Activated naive CD4-positive, alpha-beta T cell treated with anti-CD3 and anti-CD28 coated beads, Interleukin-2, amount 50 U/mL, for 24 hours (primary cell): ENCODE measurements at regions not wholly inside any gene's neighbourhood (a gene's known extent, or its start where the extent isn't known, plus 50 kb on each side); places are given as distances from the start of the nearest gene placed in this dataset.

Experiments used
- H3K27ac Mint-ChIP-seq: one replicate; pipeline ENCODE4 v1.8.0; 2021; ENCODE audit warnings: mild to moderate bottlenecking, mixed read lengths
- H3K27me3 Mint-ChIP-seq: one replicate; pipeline ENCODE4 v1.8.0; 2021; ENCODE audit warnings: mixed read lengths
- H3K36me3 Mint-ChIP-seq: one replicate; pipeline ENCODE4 v1.8.0; 2021; ENCODE audit warnings: mixed read lengths
- H3K4me1 Mint-ChIP-seq: one replicate; pipeline ENCODE4 v1.8.0; 2021; ENCODE audit warnings: mixed read lengths
- H3K4me3 Mint-ChIP-seq: one replicate; pipeline ENCODE4 v1.8.0; 2021; ENCODE audit warnings: mild to moderate bottlenecking, mixed read lengths
- H3K9me3 Mint-ChIP-seq: one replicate; pipeline ENCODE4 v1.8.0; 2021; ENCODE audit warnings: mixed read lengths

DNA sequence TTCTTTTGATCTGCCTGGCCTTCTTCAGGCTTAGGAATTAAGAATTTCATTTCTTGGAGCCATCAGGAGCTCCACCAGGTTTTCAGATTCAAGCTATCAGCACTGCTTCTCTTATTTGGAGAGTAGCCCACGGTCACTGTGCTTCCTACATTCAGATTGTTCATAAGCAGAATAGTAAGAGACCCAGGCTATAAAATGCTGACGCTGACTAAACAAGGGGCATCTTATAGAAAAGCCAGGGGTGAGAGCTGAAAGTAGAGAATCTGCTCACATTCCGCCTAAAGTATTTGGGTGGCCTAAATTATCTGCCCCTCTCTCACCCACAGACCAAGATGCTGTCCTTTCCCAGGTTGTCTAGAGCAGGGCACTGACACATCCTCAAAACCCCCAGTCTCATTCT, 120.3 kb upstream of the SULT1C3 start:
- H3K27ac Mint-ChIP-seq, result no peak overlapping the region
- no peak overlapping the region for H3K4me3 Mint-ChIP-seq
- H3K9me3 Mint-ChIP-seq, result no peaks in the 10 kb centered on the region
- peaks cover 2% of the 10 kb centered on the region for H3K27me3 Mint-ChIP-seq
- H3K4me1 Mint-ChIP-seq, result no peaks in the 10 kb centered on the region
- H3K36me3 Mint-ChIP-seq, result no peaks in the 10 kb centered on the region

DNA sequence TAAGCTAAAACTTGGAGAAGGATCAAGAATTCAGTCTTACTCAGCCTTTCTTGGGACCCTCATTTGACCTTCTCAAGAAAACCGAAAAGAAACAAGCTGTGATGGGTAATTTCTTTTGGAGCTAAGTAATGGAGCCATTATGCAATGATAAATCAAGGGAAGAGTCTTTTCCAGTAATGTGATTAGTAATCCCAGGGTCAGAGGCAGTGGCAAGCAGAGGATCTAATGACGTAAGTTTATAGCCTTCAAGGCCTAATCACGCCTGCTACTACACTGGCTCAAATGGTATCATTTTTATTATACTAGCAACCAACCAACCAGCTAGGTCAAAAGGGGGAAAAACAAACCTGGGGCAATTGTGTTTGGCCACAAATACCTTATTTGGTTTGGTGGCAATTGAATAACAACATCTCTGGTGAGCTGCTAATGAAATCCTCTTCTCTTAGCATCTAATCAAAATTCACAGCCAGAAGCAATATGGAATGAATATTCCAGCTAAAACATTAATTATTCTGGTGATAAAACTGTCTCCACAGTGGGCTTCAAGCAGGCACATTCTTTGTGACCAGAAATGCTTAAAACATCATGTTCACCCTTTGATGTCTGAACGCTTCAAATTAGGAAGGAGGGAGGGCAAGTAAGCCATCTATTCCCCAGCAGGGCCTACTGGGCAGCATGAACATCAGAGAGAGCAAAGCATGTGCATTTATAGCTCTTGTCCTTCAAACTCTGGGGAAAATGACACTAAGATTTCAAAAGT, 114.9 kb upstream of the SULT1C3 start:
- no peaks in the 10 kb centered on the region for H3K36me3 Mint-ChIP-seq
- no peak overlapping the region for H3K4me3 Mint-ChIP-seq
- no peak overlapping the region for H3K27ac Mint-ChIP-seq
- H3K27me3 Mint-ChIP-seq, result no peaks in the 10 kb centered on the region
- H3K9me3 Mint-ChIP-seq, result no peaks in the 10 kb centered on the region
- H3K4me1 Mint-ChIP-seq, result no peaks in the 10 kb centered on the region

DNA sequence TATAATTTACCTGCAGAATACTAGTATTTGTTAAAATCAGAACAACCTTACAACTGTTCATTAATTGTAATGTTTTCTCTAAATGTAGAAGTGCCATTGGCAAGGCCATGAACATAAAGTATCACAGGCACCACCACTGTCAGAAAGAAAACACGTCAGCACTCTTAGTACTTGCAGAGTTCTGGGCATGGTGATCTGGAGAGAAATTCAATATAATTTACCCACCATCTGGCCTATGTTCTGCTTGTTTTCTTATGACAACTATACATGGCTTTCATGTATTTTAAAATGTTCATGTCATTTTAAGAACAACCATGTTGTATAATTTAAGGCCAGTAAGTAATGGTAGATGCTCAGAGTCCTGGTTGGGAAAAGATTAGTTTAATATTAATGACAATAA, 114.2 kb upstream of the SULT1C3 start:
- no peaks in the 10 kb centered on the region for H3K27me3 Mint-ChIP-seq
- no peaks in the 10 kb centered on the region for H3K4me1 Mint-ChIP-seq
- no peak overlapping the region for H3K4me3 Mint-ChIP-seq
- H3K36me3 Mint-ChIP-seq, result no peaks in the 10 kb centered on the region
- H3K9me3 Mint-ChIP-seq, result no peaks in the 10 kb centered on the region
- no peak overlapping the region for H3K27ac Mint-ChIP-seq

DNA sequence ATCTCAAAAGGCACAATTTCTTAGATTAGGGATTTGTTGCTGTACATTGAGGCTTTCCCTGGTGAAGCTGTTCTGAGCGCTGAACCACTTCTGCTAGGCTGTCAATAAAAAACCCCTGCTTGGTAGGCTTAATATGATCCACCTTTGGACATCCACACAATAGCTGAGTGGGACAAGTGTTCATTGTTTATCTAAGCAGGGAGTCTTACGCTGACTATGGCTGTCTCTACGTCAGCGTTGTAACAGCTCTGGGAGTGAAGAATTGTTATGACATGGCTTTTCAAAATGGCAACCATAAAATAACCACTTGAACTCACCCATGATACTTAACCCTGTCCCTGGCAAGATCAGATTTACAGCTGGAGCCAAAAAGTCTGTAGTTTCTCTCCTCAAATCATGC, 111.5 kb upstream of the SULT1C3 start:
- H3K4me3 Mint-ChIP-seq, result no peak overlapping the region
- H3K9me3 Mint-ChIP-seq, result no peaks in the 10 kb centered on the region
- H3K27ac Mint-ChIP-seq, result no peak overlapping the region
- H3K4me1 Mint-ChIP-seq, result no peaks in the 10 kb centered on the region
- H3K27me3 Mint-ChIP-seq, result no peaks in the 10 kb centered on the region
- H3K36me3 Mint-ChIP-seq, result no peaks in the 10 kb centered on the region

DNA sequence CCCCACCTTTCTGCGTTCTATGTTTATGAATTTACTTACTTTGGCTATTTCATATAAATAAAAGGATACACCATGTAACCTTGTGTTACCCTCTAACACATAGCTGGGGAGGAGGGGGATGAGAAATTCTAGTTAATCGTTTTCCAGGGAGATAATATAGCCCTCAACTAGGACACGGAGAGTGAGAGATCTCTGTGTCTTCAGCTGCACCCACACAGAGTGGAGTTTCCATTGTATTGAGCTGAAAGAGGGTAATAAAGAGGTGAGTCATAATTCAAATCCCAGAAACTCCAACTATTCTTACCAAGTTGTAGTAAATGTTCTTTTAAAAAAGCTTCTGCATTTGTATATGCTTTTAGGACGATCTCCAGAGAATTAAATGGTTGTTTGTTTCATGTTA, 110.1 kb upstream of the SULT1C3 start:
- Mint-ChIP-seq H3K4me1 (no peaks in the 10 kb centered on the region), H3K9me3 (no peaks in the 10 kb centered on the region), H3K36me3 (no peaks in the 10 kb centered on the region), H3K4me3 (no peak overlapping the region), H3K27ac (no peak overlapping the region), H3K27me3 (no peaks in the 10 kb centered on the region)

DNA sequence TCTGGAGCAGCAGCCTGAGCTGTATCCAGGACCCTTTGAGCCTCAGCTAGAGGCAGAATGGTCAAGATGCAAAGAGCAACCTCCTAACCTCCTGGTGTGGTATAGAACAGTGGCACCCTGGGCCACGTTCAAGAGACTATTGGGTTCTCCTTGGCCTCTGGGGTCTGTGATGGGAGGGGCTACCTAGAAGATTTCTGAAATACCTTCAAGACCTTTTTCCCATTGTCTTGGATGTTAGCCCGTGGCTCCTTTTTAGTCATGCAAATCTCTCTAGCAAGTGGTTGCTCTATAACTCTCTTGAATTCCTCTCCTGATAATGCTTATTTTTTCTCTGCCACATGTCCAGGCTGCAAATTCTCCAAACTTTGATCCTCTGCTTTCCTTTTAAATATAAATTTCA, 106.3 kb upstream of the SULT1C3 start:
- H3K4me3 Mint-ChIP-seq, result no peak overlapping the region
- no peaks in the 10 kb centered on the region for H3K36me3 Mint-ChIP-seq
- H3K4me1 Mint-ChIP-seq, result no peaks in the 10 kb centered on the region
- H3K27ac Mint-ChIP-seq, result no peak overlapping the region
- H3K9me3 Mint-ChIP-seq, result peaks cover 5% of the 10 kb centered on the region
- peaks cover 2% of the 10 kb centered on the region for H3K27me3 Mint-ChIP-seq

DNA sequence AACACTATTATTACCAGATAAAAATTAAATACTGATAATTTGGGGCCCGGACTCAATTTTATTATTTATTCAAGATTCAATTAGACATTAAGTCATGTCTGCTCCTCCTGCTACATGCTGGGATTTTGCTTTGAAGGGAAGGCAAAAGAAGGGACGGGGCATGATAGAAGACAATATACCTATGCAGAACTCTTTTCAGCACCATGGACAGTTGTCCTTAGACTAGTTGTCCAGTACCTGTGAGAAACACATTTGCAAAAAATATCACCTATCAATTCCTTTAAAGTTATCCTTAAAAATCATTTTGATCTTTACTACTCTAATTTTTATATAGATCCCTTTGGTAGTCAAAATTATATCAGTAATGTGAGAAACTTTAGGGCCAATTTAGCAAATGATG, 100.2 kb upstream of the SULT1C3 start:
- no peak overlapping the region for H3K4me3 Mint-ChIP-seq
- H3K9me3 Mint-ChIP-seq, result peaks cover 5% of the 10 kb centered on the region
- no peak overlapping the region for H3K27ac Mint-ChIP-seq
- peaks cover 7% of the 10 kb centered on the region for H3K27me3 Mint-ChIP-seq
- no peaks in the 10 kb centered on the region for H3K36me3 Mint-ChIP-seq
- H3K4me1 Mint-ChIP-seq, result no peaks in the 10 kb centered on the region

DNA sequence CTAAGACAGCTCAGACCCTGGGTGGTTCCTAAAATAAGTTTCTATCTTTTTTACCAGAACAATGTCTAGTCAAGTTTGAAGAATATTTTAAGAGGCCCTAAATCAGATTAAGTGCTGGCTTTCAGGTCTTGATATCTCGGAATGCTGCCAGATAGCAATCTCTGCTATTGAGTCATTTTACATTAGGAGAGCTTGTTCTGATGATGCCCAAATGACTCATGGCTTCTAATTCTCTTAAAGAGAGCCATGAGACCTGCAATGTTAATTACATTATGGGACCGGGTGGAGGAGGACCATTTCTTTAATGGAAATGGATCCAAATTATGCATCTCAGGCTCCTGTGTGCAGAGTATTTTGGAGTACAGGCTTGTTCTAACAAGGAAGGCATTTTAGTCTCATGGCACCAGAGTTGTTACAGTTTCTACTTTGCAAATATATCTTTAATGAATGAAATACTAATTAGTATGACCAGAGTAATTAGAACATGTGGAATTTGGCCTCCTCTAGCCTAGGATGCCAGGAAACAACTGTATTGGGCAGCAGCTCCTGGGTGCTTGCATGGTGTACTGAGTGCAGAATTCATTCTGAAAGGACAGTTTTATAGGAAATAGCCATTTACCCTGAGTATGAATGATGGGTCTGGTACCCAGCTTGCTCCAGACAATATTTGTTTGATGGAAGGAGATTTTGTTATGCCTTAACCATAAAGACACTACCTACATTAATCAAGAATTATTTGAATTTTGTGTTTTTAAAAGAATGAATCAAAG, 94.0 kb upstream of the SULT1C3 start:
- Mint-ChIP-seq H3K36me3 (no peaks in the 10 kb centered on the region), H3K4me1 (no peaks in the 10 kb centered on the region), H3K27me3 (peaks cover 4% of the 10 kb centered on the region)

DNA sequence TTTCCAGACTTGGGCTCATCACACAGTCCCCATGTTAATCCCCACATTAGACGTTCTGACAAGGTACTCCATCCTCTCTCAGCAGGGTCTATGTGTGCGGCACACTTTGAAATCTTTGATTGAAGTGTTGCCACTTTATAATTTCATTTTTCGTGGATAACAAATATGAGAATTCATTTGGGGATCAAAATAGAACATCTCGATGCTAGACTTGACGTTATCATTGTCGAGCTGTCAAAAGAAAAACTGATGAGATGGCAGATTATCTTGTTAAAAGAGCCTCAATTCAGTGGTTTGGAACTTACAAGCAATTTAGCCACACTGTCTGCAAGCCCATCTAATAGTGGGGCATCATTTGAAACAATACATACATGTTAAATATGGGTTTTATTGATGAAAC, 91.2 kb upstream of the SULT1C3 start:
- no peak overlapping the region for H3K4me3 Mint-ChIP-seq
- no peaks in the 10 kb centered on the region for H3K4me1 Mint-ChIP-seq
- no peaks in the 10 kb centered on the region for H3K36me3 Mint-ChIP-seq
- H3K9me3 Mint-ChIP-seq, result no peaks in the 10 kb centered on the region
- no peaks in the 10 kb centered on the region for H3K27me3 Mint-ChIP-seq
- no peak overlapping the region for H3K27ac Mint-ChIP-seq

More for the DNA sequence above, 94.0 kb upstream of the SULT1C3 start:
- no peaks in the 10 kb centered on the region for H3K9me3 Mint-ChIP-seq
- H3K4me3 Mint-ChIP-seq, result no peak overlapping the region
- peak overlapping the region; percentile 47 for H3K27ac Mint-ChIP-seq

DNA sequence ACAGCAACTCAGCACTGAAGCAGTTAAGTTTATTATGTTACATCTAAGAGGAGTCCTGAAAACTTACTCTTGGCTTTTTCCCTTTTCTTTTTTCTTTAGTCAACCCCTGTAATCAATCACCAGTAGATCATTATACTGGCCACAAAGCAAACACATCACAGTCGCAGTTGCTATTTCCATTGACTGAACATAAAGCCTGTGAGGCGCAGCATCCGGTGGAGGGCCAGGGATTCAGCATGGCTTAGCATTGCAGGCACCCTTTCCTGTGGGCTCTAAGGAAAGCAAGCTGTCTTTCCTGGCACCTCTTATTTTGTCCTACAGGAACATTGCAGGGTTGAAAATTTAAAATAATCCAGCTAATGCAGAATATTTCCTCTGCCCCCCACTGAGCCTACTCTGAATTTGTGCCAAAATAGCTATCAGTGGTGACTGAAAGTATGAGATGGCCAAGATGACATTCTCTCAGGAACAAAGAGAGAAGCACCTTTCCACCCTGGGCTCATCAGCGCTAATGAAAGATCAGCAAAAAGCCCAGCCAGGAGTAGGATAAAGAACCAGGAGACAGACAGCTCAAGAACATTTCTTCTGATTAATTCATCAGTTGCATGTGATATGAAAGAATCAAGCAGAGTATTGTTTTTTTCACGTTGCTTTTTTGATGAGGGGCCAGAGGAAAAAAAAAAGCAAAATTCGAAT, 85.3 kb upstream of the SULT1C3 start:
- H3K27me3 Mint-ChIP-seq, result peaks cover 1% of the 10 kb centered on the region

DNA sequence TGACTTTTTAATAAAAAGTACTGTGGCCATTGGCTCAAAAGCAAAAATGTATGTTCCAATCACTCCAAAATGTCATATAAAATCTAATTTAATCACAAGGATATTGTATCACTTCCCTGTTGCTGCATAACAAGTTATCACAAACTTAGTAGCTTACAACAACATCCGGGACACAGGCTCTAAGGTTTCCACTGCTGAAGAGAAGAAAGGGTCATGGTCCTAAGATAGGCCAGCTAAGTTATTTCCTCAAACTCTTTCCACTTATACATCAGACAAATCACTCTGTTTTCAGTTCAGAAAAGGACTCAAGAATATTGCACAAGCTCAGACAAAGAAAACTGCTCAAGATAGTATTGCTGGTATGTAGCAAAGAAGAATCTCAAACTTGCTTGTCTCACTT, 78.5 kb upstream of the SULT1C3 start:
- H3K27ac Mint-ChIP-seq, result no peak overlapping the region
- H3K4me1 Mint-ChIP-seq, result no peaks in the 10 kb centered on the region
- no peaks in the 10 kb centered on the region for H3K36me3 Mint-ChIP-seq
- H3K4me3 Mint-ChIP-seq, result no peak overlapping the region
- H3K9me3 Mint-ChIP-seq, result no peaks in the 10 kb centered on the region
- peaks cover 5% of the 10 kb centered on the region for H3K27me3 Mint-ChIP-seq

More for the DNA sequence above, 85.3 kb upstream of the SULT1C3 start:
- Mint-ChIP-seq H3K9me3 (no peaks in the 10 kb centered on the region), H3K4me3 (no peak overlapping the region), H3K36me3 (no peaks in the 10 kb centered on the region), H3K27ac (no peak overlapping the region), H3K4me1 (no peaks in the 10 kb centered on the region)

DNA sequence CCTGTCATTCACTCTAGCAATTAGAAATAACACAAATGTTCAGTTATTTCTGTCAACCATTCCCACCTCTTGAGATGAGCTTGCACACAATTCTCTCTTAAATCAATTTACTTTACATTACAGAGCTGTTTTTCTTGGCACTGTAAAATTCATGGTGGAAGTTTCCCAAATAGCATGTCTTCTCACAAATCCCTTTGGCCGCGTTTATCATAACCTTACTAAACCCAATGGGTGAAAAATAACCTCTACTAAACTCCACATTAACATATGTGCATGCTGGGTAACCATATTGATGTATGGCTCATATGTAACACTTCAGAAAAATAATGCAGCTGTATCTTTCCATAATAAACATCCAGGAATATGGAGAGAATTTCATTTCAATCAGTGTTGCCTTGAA, 75.5 kb upstream of the SULT1C3 start:
- no peak overlapping the region for H3K4me3 Mint-ChIP-seq
- H3K9me3 Mint-ChIP-seq, result no peaks in the 10 kb centered on the region
- H3K4me1 Mint-ChIP-seq, result no peaks in the 10 kb centered on the region
- H3K27ac Mint-ChIP-seq, result no peak overlapping the region
- peaks cover 4% of the 10 kb centered on the region for H3K27me3 Mint-ChIP-seq
- H3K36me3 Mint-ChIP-seq, result no peaks in the 10 kb centered on the region

DNA sequence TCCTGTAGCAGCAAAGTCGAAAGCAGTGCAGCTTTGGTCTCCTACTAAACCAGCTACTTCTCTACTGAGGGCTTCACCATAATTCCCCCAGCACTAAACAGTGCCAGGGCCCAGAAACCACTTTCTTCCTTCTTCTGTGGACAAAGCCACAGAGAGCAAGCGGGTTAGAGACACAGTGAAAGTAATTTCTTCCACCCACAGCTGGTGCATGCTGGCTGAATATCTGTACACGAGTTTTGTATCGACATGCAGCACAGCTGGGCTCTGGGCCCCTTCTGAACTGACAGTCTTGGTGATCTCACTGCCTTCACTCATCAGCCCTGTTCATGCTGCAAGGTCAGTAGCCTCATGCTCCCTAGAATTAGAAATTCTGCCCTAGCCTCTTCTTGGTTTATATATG, 74.0 kb upstream of the SULT1C3 start:
- Mint-ChIP-seq H3K4me3 (no peak overlapping the region), H3K9me3 (no peaks in the 10 kb centered on the region), H3K27me3 (peaks cover 5% of the 10 kb centered on the region), H3K36me3 (no peaks in the 10 kb centered on the region), H3K4me1 (no peaks in the 10 kb centered on the region), H3K27ac (no peak overlapping the region)

DNA sequence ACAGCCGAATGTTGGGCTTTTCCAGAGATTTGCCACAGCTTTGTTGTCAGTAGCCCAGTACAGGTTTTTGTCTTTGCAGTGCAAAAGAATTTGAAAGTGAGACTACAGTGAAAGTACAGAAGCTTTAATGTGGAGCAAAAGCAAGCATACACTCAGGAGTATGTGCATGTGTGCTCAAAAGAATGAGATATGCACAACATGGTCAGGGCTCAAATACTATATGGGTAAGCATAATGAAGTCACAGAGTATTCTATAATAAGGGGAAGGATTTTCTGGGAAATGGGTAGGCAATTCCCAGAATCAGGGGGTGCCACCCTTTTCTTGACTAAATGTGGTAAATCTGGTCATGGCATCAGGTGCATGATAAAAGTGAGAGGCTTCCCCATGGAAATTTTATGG, 72.1 kb upstream of the SULT1C3 start:
- Mint-ChIP-seq H3K4me1 (no peaks in the 10 kb centered on the region), H3K9me3 (no peaks in the 10 kb centered on the region)

DNA sequence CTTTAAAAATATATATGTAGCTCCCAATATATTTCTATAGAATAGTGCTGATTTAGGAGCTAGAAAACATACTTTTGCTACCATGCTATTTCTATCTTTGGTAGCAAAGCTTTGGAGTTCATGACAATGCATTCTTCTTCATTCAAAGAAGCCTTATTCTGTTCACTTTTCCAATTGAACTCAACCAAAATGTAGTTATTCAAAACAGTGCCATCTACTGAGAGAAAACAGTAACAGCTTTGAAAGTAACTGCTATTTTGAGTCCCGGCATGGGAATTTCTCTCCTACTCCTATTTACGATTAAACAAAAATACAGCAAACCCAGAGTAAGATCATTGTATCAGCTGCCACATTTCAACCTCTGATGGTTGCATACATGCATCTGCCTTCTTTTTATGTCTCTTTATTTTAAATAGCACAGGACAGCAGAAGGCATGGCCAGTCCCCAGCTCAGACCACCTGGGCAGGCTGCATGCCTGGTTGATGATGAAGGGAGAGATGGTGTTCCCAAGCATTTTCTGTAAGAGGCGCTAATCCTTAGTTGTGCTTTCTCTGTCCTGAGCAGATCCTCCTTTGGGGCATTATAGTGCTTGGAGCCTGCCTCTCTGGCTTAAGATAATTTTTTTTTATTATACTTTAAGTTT, 69.7 kb upstream of the SULT1C3 start:
- H3K27me3 Mint-ChIP-seq, result peaks cover 1% of the 10 kb centered on the region
- no peak overlapping the region for H3K27ac Mint-ChIP-seq
- no peak overlapping the region for H3K4me3 Mint-ChIP-seq
- no peaks in the 10 kb centered on the region for H3K36me3 Mint-ChIP-seq
- no peaks in the 10 kb centered on the region for H3K4me1 Mint-ChIP-seq
- no peaks in the 10 kb centered on the region for H3K9me3 Mint-ChIP-seq

More for the DNA sequence above, 72.1 kb upstream of the SULT1C3 start:
- Mint-ChIP-seq H3K27ac (peak overlapping the region; percentile 23), H3K4me3 (no peak overlapping the region), H3K27me3 (peaks cover 3% of the 10 kb centered on the region), H3K36me3 (no peaks in the 10 kb centered on the region)

DNA sequence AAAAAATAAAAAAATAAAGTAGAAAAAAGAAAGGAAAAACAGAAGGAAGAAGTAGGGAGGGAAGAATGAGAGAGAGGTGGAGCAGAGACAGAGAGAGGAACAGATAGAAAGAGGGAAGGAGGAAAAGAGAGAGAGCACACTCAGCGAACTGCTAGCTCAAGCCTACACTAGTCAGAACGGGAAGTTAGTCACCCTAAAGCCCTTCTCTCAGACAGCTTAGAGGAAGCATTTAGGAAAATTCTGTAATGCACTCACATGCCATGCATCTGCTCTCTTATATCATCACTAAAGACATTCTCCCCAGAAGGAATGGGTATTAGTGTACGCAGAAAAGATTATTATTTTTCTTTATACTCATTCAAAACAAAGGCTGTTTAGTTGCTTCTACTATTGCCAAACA, 68.1 kb upstream of the SULT1C3 start:
- H3K27ac Mint-ChIP-seq, result no peak overlapping the region
- H3K4me1 Mint-ChIP-seq, result no peaks in the 10 kb centered on the region
- no peaks in the 10 kb centered on the region for H3K9me3 Mint-ChIP-seq
- peaks cover 5% of the 10 kb centered on the region for H3K27me3 Mint-ChIP-seq
- no peak overlapping the region for H3K4me3 Mint-ChIP-seq
- no peaks in the 10 kb centered on the region for H3K36me3 Mint-ChIP-seq
